Neuron (in vitro differentiated cells): ENCODE measurements at regions not wholly inside any gene's neighbourhood (a gene's known extent, or its start where the extent isn't known, plus 50 kb on each side); places are given as distances from the start of the nearest gene placed in this dataset.

Experiments used
- H2AFZ ChIP-seq: one replicate; pipeline ENCODE4 v1.6.1; 2013; ENCODE audit warnings: low read depth, mild to moderate bottlenecking, inconsistent platforms, low read length, moderate library complexity
- H3K27me3 ChIP-seq: one replicate; pipeline ENCODE4 v1.6.1; 2013; ENCODE audit warnings: low read length; ENCODE audit not compliant: insufficient read depth
- H3K36me3 ChIP-seq: one replicate; pipeline ENCODE4 v1.6.1; 2013; ENCODE audit warnings: low read length; ENCODE audit not compliant: insufficient read depth
- H3K4me1 ChIP-seq: one replicate; pipeline ENCODE4 v1.6.1; 2013; ENCODE audit warnings: low read length; ENCODE audit not compliant: insufficient read depth
- H3K4me3 ChIP-seq: 2 replicates; pipeline ENCODE4 v1.5.1; 2013; ENCODE audit warnings: mild to moderate bottlenecking, low read length, moderate library complexity
- H3K9me3 ChIP-seq: one replicate; pipeline ENCODE4 v1.6.1; 2013; ENCODE audit warnings: low read length

- Histone ChIP-seq H3K4me1 (peaks cover 6% of the 10 kb centered on the region), H3K9me3 (no peaks in the 10 kb centered on the region), H3K36me3 (no peaks in the 10 kb centered on the region), H3K4me3 (no peak overlapping the region), H2AFZ (no peak overlapping the region), H3K27me3 (no peaks in the 10 kb centered on the region)
Observed at GRCh38 chr13:91295712-91296410, 51.6 kb upstream of the MIR17HG start.

GRCh38 chr13:91297503-91297902 lies 50.0 kb upstream of the MIR17HG start:
- Histone ChIP-seq H3K4me1 (peaks cover 4% of the 10 kb centered on the region), H3K9me3 (no peaks in the 10 kb centered on the region), H3K4me3 (no peak overlapping the region), H3K36me3 (no peaks in the 10 kb centered on the region), H2AFZ (no peak overlapping the region), H3K27me3 (no peaks in the 10 kb centered on the region)
